Fibroblast of mammary gland (primary cell): ENCODE measurements at regions not wholly inside any gene's neighbourhood (a gene's known extent, or its start where the extent isn't known, plus 50 kb on each side); places are given as distances from the start of the nearest gene placed in this dataset.

Experiments used
- DNase-seq: peaks from one replicate; pipeline ENCODE4 v3.0.0-alpha.2; 2010; ENCODE audit warnings: low read depth
- H3K4me3 ChIP-seq: 2 replicates; pipeline ENCODE4 v1.5.1; 2011; ENCODE audit warnings: low read depth, mild to moderate bottlenecking, low read length, moderate library complexity; ENCODE audit not compliant: control insufficient read depth
- CTCF ChIP-seq: conservative IDR thresholded peaks from 2 replicates; pipeline ENCODE4 v1.5.1; 2011; ENCODE audit warnings: low read depth, low read length, inconsistent platforms; ENCODE audit not compliant: control insufficient read depth, insufficient read depth

DNA sequence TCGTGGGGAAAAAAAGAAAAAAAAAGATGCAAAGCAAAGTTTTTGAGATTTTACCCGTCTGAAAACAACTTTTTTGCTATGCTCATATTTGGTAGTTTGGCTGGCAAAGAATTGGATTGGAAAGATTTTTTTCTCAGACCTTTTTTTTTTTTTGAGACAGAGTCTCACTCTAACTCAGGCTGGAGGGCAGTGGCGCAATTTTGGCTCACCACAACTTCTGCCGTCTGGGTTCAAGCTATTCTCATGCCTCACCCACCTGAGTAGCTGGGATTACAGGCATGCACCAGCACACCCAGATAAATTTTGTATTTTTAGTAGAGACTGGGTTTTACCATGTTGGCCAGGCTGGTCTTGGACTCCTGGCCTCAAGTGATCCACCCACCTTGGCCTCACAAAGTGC lies 56.3 kb upstream of the TANC1 start:
- DNase-seq: no peak
- no peak overlapping the region for H3K4me3 ChIP-seq
- TF ChIP-seq CTCF: no peak

GRCh38 chr2:158912765-158913164 lies 55.7 kb upstream of the TANC1 start:
- DNase-seq: no peak
- TF ChIP-seq CTCF: no peak
- H3K4me3 ChIP-seq: no peak overlapping the region

GRCh38 chr2:158914066-158914465 lies 54.4 kb upstream of the TANC1 start:
- no peak for TF ChIP-seq CTCF
- no peak for DNase-seq
- H3K4me3 ChIP-seq: no peak overlapping the region

GRCh38 chr2:158914731-158915130 lies 53.7 kb upstream of the TANC1 start:
- peak; percentile 81 for DNase-seq
- TF ChIP-seq CTCF: no peak

DNA sequence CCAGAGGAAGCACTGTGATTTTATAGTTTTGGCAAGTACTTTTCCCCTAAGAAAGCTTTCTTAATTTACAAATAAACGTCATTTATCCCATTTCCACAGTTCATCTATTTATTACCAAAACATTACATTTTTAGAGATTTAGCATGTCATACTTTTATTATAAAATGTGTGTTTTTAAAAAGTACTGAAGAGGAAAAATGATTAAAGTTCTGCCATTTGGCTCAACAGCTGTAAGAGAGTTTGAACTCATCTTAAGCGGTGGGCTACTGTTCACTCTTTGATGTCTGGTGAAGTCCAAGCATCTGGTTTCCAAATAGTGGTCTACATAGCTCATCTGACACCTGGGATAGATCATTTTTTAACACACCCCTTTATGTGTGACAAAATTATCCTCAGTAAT lies 51.3 kb upstream of the TANC1 start:
- no peak for TF ChIP-seq CTCF
- H3K4me3 ChIP-seq: no peak overlapping the region
- no peak for DNase-seq

More at GRCh38 chr2:158914731-158915130, 53.7 kb upstream of the TANC1 start:
- H3K4me3 ChIP-seq: no peak overlapping the region

- TF ChIP-seq CTCF: no peak
- H3K4me3 ChIP-seq: no peak overlapping the region
- DNase-seq: no peak
Observed at GRCh38 chr2:158918452-158918851, 50.0 kb upstream of the TANC1 start.
